ENCODE measurements at regions not wholly inside any gene's neighbourhood (a gene's known extent, or its start where the extent isn't known, plus 50 kb on each side); places are given as distances from the start of the nearest gene placed in this dataset.

GRCh38 chrX:81876437-81876836 is 674.5 kb downstream of the SH3BGRL start:
- no peak for TF ChIP-seq CTCF (conservative IDR thresholded peaks at IDR 0.05)
- Mint-ChIP-seq H3K4me1 (no peaks in the 10 kb centered on the region), H3K27me3 (ENCODE audit: low read depth) (no peaks in the 10 kb centered on the region), H3K36me3 (ENCODE audit: insufficient read depth in 1 of 3, low read depth in 3 of 3) (peaks cover 0 to 12% (median 0%) of the 10 kb centered on the region in 3 experiments; a peak in 4 of 7 replicates), H3K4me3 (no peak overlapping the region), H3K9me3 (peaks cover 78 to 84% of the 10 kb centered on the region in 2 experiments), H3K27ac (no peak overlapping the region)
- H3T11ph ChIP-seq (ENCODE audit: low read length): no peak overlapping the region
- no peak overlapping the region for H3K9ac ChIP-seq (ENCODE audit: extremely low read depth, insufficient read length, low read length)
- DNase-seq: no peak
- H3K79me1 ChIP-seq (ENCODE audit: insufficient read depth, low read depth, low read length, poor library complexity, severe bottlenecking): no peaks in the 10 kb centered on the region
- H3K56ac ChIP-seq (ENCODE audit: insufficient read length, low read depth, low read length): no peak overlapping the region
- WGBS (ENCODE audit: extremely low coverage, insufficient read length, low lambda C conversion rate): no CpG with 5 or more reads among the region's 7 CpGs
- H4K5ac ChIP-seq (ENCODE audit: insufficient read length, low read depth, low read length): no peak overlapping the region
- no peak overlapping the region for H2BK20ac ChIP-seq (ENCODE audit: low read depth, low read length, poor library complexity, severe bottlenecking)
- no peak overlapping the region for H2AK5ac ChIP-seq (ENCODE audit: insufficient read length, low read length)
- H3K14ac ChIP-seq (ENCODE audit: insufficient read depth, low read length): no peak overlapping the region
- no peaks in the 10 kb centered on the region for H4K20me1 ChIP-seq (ENCODE audit: control insufficient read depth, insufficient read depth, insufficient read length)
- no peaks in the 10 kb centered on the region for H3K79me2 ChIP-seq (ENCODE audit: insufficient read depth, low read length)
- H3K23ac ChIP-seq (ENCODE audit: insufficient read length, low read depth, low read length): no peak overlapping the region
- H3K18ac ChIP-seq (ENCODE audit: insufficient read length, low read depth, low read length): no peak overlapping the region
- H2BK15ac ChIP-seq (ENCODE audit: low read depth, low read length): no peak overlapping the region
- no peak overlapping the region for H3K27ac ChIP-seq (ENCODE audit: insufficient read length, low read depth, low read length)
- no peaks in the 10 kb centered on the region for H3K27me3 ChIP-seq (ENCODE audit: insufficient read depth, low read length)
- H2BK5ac ChIP-seq (ENCODE audit: insufficient read length, low read length): no peak overlapping the region
- no peak overlapping the region for H3K4ac ChIP-seq (ENCODE audit: low read depth, low read length)
- no peaks in the 10 kb centered on the region for H3K23me2 ChIP-seq (ENCODE audit: insufficient read length, low read depth, low read length, poor library complexity, severe bottlenecking)
- no peak overlapping the region for H4K8ac ChIP-seq (replicated peaks; ENCODE audit: insufficient read length, low read depth, low read length)
- H3K9me3 ChIP-seq (ENCODE audit: control insufficient read depth, low read depth, low read length): peaks cover 84% of the 10 kb centered on the region
- H3K4me2 ChIP-seq (ENCODE audit: insufficient read depth, insufficient read length, low read length): no peak overlapping the region
- H4K91ac ChIP-seq (ENCODE audit: insufficient read length, low read depth, low read length): no peak overlapping the region
- H2BK12ac ChIP-seq (ENCODE audit: insufficient read length, low read depth, low read length): no peak overlapping the region
- H2BK120ac ChIP-seq (ENCODE audit: low read depth, low read length, poor library complexity, severe bottlenecking): no peak overlapping the region
- no peaks in the 10 kb centered on the region for H3K4me1 ChIP-seq (ENCODE audit: insufficient read depth, low read length)
- H2AFZ ChIP-seq (ENCODE audit: low read length): no peak overlapping the region

All from H9 (cell line).